ENCODE measurements at regions not wholly inside any gene's neighbourhood (a gene's known extent, or its start where the extent isn't known, plus 50 kb on each side); places are given as distances from the start of the nearest gene placed in this dataset.

- TF ChIP-seq CTCF (IDR thresholded peaks at IDR 0.05; ENCODE audit: low read length) (no peak), EZH2 (IDR thresholded peaks at IDR 0.05; ENCODE audit: borderline replicate concordance, low read length) (no peak)
These were observed 691.3 kb upstream of the GHITM start for GRCh38 chr10:83448013-83448412.

All from OCI-LY1 (cell line).